ENCODE measurements at regions not wholly inside any gene's neighbourhood (a gene's known extent, or its start where the extent isn't known, plus 50 kb on each side); places are given as distances from the start of the nearest gene placed in this dataset.

GRCh38 chr7:47142169-47142866 is 439.6 kb downstream of the TNS3 start:
- DNase-seq (ENCODE audit: low read depth) = no peak
- no peak overlapping the region for H3K4me3 ChIP-seq (ENCODE audit: low read depth, low read length)
- TF ChIP-seq CTCF (conservative IDR thresholded peaks at IDR 0.05; ENCODE audit: low read depth, low read length) = no peak

- TF ChIP-seq CTCF (conservative IDR thresholded peaks at IDR 0.05; ENCODE audit: low read depth, low read length) = no peak
- H3K4me3 ChIP-seq (ENCODE audit: low read depth, low read length) = no peak overlapping the region
- DNase-seq (ENCODE audit: low read depth) = no peak
Observed at GRCh38 chr7:47132471-47132870, 449.4 kb downstream of the TNS3 start.

GRCh38 chr7:47128700-47129099 is 453.2 kb downstream of the TNS3 start:
- TF ChIP-seq CTCF (conservative IDR thresholded peaks at IDR 0.05; ENCODE audit: low read depth, low read length) = no peak
- no peak overlapping the region for H3K4me3 ChIP-seq (ENCODE audit: low read depth, low read length)
- DNase-seq (ENCODE audit: low read depth) = no peak

GRCh38 chr7:47125529-47125928 is 456.4 kb downstream of the TNS3 start:
- DNase-seq (ENCODE audit: low read depth) = no peak
- no peak overlapping the region for H3K4me3 ChIP-seq (ENCODE audit: low read depth, low read length)
- no peak for TF ChIP-seq CTCF (conservative IDR thresholded peaks at IDR 0.05; ENCODE audit: low read depth, low read length)

GRCh38 chr7:47119261-47119865 is 462.5 kb downstream of the TNS3 start:
- no peak for DNase-seq (ENCODE audit: low read depth)
- no peak for TF ChIP-seq CTCF (conservative IDR thresholded peaks at IDR 0.05; ENCODE audit: low read depth, low read length)
- H3K4me3 ChIP-seq (ENCODE audit: low read depth, low read length) = no peak overlapping the region

- peak; percentile 57 for DNase-seq (ENCODE audit: low read depth)
- no peak for TF ChIP-seq CTCF (conservative IDR thresholded peaks at IDR 0.05; ENCODE audit: low read depth, low read length)
- H3K4me3 ChIP-seq (ENCODE audit: low read depth, low read length) = no peak overlapping the region
Observed at GRCh38 chr7:47104206-47104549, 477.7 kb downstream of the TNS3 start.
